NCI-H345 treated with DMSO at 0.1 percent for 48 hours (cell line): ENCODE measurements at regions not wholly inside any gene's neighbourhood (a gene's known extent, or its start where the extent isn't known, plus 50 kb on each side); places are given as distances from the start of the nearest gene placed in this dataset.

Experiments used
- DNase-seq: peaks from one replicate; lab custom pipeline; 2025; ENCODE audit not compliant: unreplicated experiment; lab: John Stamatoyannopoulos, UW

DNA sequence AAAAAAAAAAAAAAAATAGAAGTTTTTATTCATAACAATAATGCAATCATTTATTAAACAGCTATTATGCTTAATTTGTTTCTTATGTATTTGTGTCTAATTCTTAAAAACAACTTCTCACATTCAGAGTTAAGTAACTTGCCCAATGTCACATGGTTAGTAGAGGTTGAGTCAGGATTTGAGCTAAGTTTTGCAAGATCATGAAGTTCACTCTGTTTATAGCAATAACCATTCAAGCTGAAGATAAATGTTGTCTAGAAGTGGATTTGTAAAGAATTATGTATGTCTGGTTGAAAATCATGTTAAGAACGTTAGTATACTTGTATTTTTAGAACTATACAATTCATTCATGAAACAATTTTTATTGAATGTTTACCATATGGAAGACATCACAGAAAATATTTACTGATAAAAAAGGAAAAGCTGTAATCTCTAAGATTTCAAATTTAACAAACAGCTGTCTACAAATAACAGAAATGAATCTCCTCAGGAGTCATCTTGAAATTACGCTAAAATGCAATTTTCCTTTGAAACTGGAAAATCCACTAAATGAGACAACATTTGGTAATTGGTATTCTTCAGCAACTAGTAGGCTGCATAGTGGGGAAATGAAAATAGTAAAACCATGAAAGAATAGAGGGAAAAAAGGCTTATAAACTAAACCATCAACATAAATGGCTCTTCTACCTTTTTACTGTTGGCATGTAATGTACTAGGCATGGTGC lies 70.5 kb upstream of the AHR start:
- DNase-seq, result no peak

DNA sequence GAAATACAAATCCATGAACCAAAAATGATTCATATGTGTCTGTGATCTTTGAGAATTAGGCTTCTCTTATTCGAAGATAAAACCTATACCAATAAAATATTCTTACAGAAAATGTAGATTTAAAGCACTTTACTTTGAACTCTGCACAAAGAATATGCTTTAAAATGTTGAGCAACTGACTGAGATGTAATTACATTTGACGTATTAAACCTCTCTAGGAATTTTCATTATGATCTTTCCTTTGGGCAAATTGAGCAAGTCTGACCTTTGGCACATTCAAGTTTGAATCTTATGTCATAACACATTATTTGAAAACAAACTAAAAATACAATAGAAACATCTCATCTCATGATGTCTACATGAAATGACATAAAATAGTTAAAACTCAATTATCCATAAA lies 69.2 kb upstream of the AHR start:
- DNase-seq, result no peak

DNA sequence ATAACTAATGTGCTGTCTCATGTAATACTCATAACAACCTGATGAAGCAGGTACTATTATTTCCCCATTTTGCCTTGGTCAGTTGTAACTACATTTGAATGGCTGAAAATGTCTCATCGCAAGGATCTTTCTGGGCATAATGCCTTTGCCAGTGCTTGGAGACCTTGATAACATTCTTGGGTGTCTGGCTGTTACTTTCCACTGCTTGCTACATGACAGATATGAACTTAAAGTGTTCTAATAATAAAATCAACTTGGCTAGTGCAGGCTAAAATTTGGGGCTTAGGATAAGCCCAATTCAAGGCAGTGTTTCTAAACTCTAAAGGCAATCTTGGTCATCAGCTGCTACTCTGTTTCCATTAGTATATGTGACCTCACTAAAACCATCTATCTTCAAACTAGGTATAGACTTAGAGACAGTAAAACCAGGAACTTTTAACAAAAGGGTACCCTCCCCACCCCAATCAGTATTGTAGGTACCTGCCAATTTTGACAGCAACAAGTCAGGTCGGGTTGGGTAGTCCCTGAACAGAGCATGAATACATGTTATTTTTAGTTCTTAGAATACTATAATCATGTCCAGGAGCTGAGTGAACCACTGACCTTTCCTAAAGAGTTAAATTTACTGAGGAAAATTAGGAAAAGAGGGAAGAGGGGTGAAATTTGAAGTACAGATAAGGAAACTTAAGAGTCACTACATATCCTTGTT lies 68.2 kb upstream of the AHR start:
- DNase-seq, result no peak

DNA sequence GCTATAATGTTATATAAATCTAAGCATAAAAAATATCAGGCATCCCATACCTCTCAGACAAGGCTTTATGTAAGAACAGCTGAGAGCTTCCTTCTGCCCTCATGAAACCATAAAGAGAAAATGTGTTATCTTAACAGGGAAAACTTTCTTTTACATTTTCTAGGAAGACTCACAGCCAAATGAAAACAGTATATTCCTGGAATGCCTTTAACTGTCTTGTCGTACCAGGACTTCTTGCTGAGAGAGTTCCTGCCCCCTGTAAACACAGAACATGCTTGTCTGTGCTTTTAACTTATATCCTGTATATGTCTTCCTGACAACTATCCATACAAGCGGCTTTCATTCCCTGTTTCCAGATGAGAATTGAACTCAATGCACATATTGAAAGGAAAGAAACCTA lies 64.8 kb upstream of the AHR start:
- no peak for DNase-seq

DNA sequence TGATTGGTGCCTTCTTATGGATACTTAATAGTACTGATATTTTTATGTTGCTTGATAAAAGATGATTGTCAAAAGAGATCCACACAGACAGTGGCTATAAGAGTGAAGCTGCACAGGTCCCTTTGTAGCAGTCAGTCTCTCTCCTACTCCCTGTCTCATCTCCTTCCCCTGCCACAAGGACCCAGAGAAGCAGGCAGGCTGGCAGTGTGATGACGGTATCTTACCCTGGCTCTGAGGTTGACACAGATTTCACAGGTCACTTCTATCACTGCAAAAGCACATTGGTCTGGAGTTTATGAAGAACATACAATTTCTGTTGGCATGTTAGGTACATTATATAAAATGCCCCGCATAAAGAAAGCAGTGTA lies 64.4 kb upstream of the AHR start:
- DNase-seq, result no peak

DNA sequence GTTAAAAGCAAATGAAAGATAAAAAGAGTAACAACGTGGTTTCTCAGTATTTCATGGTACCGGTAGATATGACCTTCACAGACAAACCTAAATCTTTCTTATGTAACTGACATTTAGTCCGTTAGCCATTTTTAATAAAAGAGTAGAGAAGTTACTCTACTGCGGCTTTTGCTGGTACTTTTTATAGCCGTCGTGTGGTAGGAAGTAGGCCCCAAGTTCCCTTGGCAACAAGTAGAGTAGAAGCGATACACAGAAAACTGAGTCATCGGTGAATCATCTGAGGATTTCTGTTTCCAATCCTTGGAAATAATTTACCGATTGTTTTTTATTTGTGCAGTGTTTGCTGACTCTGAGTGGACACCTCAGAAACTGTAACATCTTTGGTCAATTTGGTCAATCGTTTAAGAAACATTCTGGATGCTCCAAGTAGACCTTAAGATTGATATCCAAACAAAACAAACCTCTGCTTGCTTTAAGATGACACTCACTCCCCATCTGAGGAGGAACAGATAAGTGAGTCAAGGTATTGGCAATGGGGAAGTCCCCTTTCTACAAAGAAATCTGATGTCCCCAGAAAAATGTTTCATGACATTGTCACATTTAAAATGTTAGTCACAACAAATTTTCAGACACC lies 63.9 kb upstream of the AHR start:
- no peak for DNase-seq

DNA sequence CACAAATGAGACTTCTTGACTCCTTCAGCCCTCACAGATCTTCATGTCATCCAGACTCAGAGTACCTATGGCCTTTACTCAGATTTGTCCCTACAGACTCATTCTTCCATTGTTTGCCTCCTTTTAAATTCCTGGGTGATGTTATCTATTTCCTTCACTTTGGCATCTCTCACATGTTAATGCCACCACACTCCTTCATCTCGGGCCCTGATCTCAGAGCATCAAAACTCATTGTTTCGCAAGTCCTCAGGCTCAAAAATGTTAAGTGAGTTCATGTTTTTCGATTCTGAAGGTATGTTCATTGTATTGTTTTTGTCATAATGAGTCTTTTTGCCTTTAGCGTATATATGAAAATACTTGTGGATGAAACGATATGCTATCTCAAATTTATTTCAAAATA lies 62.3 kb upstream of the AHR start:
- no peak for DNase-seq

DNA sequence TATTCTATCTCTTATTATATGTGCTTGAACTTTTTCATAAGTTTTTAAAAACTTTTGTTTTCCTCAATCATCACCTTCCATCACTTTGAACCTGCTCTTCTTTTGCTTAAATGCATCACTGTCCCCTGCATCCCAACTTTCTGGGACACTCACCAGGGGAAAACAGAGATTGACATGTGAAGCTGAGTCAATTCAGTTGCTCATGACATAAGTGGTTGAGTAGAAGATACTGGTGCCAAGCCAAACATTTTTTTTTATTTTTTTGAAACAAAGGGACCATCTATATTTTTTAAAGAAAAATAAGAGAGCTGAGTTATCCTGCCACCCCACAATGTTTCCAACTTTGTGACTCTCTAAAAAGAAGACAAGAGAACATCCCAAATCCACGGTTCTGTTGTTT lies 61.8 kb upstream of the AHR start:
- no peak for DNase-seq

DNA sequence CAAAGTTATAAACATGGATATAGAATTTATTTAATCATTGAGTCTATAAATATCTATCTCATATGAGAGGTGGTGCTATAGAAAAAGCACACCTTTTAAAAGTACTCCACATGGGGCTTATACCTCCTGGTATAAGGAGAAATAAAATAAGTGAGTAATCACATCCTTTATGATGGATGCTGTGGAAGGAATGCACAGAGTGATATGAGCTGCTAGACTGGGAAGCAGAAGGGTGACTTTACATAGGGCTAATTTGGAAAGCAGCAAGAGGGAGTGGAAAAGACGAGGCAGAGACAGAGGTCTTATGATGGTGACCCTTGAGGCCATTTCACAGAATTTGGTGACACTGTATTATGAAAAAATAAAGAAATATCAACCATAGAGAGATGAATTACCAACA lies 59.4 kb upstream of the AHR start:
- DNase-seq, result no peak

DNA sequence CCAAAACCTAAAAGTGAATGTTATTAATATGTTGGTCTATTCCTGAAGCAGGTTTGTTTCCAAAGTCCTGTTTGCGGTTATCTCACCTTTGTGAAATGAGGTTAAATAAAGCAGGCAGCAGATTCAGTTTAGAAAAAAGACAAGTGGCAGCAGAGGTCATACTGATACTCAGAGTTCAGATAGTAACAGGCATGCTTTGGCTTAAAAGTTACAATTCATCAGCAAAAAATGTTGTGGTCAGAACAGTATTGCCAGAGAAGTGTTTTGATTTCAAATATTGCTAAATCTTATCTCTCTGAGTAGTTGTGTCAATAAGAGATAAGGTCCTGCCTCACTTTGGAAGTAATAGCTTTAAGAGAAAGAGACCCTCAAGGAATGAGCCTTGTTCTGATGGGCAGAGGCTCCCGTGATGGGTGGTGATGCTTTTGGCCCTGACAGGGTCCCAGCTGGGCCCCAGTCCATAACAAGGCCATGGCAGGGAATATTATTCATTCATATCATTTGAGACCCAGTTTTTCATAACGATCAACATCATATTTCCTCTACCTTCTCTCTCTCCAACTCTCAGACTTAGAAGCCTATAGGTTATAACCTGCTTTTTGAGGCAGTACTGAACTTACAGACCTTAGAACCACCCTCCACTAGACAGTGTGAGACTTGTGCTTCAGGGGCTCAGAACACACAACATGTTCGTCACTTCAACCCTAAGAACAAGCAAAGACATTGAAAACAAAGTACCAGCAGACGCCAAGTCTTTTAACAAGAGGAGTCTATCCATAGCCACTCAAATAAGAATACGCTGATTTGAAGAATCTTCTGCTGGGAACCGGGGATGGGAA lies 58.5 kb upstream of the AHR start:
- DNase-seq, result no peak

DNA sequence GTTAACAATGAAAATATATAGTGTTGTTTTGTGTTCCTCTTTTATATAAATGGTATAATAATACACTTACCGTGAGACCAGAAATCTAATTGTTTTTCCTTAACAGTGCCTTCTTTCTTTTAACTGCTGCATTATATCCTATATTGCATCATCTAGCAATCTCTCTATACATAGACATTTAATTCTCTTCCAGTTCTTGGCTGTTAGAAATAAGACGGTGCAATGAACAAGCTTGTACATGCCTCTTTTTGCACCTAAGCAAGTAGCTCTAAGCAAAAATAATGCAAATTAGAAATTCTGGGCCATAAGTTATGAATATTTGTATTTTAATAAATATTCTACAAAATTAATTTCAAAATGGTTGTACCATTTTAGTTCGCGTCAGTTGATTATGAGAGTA lies 55.9 kb upstream of the AHR start:
- no peak for DNase-seq

DNA sequence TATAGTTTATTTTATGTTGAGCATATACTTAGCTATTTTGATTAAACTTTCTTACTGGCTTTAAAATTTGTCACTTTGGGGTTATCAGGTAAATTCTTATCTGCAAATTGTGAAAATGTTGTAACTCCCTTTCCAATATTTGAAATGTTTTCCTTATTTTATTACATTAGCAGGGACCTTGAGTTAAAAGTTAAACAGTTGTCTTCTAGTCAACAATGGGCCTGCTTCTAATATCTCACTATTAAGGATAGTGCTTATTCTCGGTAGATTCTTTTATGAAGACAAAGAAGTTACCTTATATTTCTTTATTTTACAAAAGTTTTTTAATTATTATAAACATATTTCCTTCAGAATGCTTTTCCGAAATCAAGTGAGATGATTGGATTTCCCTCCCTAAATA lies 53.7 kb upstream of the AHR start:
- DNase-seq, result no peak

DNA sequence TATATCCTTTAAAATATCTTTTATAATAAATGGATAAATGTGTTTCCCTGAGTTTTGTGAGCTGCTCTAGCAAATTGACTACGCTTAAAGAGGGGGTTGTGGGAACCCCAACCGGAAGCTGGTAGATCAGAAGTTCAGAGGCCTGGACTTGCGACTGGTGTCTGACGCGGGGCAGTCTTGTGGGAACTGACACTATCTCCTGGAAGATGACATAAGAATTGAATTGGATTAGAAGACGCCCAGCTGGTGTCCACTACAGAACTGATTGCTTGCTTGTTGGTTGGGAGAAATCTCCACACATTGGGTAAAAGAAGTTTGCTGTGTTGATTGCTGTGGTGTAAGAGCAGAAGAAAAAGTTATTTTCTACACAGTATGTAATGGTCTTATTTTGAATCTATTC lies 51.1 kb upstream of the AHR start:
- no peak for DNase-seq

DNA sequence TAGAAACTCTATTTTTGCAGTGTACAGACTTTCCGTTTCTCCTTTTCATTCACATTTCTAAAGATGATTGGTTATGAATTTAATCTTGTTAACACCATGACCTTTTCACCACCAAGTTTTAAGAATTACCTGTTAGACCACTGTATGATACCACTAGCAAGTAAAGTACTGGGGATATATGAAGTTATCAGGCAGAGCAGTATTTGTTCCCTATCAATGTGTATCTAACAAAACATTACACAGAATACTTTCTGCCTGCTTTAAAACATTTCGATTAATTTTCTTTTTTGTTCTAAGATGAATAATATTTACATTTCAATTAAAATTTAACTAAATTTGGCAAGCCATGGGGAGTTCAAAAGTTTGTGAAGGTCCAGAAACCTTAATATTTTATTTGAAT lies 49.9 kb upstream of the AHR start:
- DNase-seq, result no peak
